ENCODE measurements at regions not wholly inside any gene's neighbourhood (a gene's known extent, or its start where the extent isn't known, plus 50 kb on each side); places are given as distances from the start of the nearest gene placed in this dataset.

GRCh38 chr11:71070490-71071453 lies 181.6 kb downstream of the SHANK2 start:
- Histone ChIP-seq H3K9me3 (ENCODE audit: insufficient read depth, low read depth, low read length) (0 out of 2 replicates have a peak, but pooled peaks cover 3% of the 10 kb centered on the region), H3K9ac (ENCODE audit: low read depth, low read length) (no peak overlapping the region), H3K27ac (ENCODE audit: low read depth, low read length) (no peak overlapping the region), H3K36me3 (ENCODE audit: insufficient read depth, low read length) (peaks cover 5% of the 10 kb centered on the region; the same call in 1 of the 2 replicates), H3K4me3 (ENCODE audit: low read length) (no peak overlapping the region), H3K4me1 (ENCODE audit: insufficient read depth, low read length) (no peaks in the 10 kb centered on the region), H3K27me3 (ENCODE audit: insufficient read depth, low read length) (no peaks in the 10 kb centered on the region)
- WGBS, result 93% methylated on average over 12 of the region's 12 CpGs

GRCh38 chr11:71068963-71069362 lies 183.4 kb downstream of the SHANK2 start:
- 94% methylated on average over 1 of the region's 1 CpG for WGBS
- no peak overlapping the region for H3K9ac ChIP-seq (ENCODE audit: low read depth, low read length)
- H3K4me3 ChIP-seq (ENCODE audit: low read length), result no peak overlapping the region
- no peaks in the 10 kb centered on the region for H3K36me3 ChIP-seq (ENCODE audit: insufficient read depth, low read length)
- H3K4me1 ChIP-seq (ENCODE audit: insufficient read depth, low read length), result no peaks in the 10 kb centered on the region
- 0 out of 2 replicates have a peak, but pooled peaks cover 3% of the 10 kb centered on the region for H3K9me3 ChIP-seq (ENCODE audit: insufficient read depth, low read depth, low read length)
- no peaks in the 10 kb centered on the region for H3K27me3 ChIP-seq (ENCODE audit: insufficient read depth, low read length)
- no peak overlapping the region for H3K27ac ChIP-seq (ENCODE audit: low read depth, low read length)

GRCh38 chr11:71067753-71068152 lies 184.6 kb downstream of the SHANK2 start:
- Histone ChIP-seq H3K27me3 (ENCODE audit: insufficient read depth, low read length) (no peaks in the 10 kb centered on the region), H3K4me3 (ENCODE audit: low read length) (no peak overlapping the region), H3K9me3 (ENCODE audit: insufficient read depth, low read depth, low read length) (0 out of 2 replicates have a peak, but pooled peaks cover 3% of the 10 kb centered on the region), H3K9ac (ENCODE audit: low read depth, low read length) (no peak overlapping the region), H3K4me1 (ENCODE audit: insufficient read depth, low read length) (no peaks in the 10 kb centered on the region), H3K36me3 (ENCODE audit: insufficient read depth, low read length) (no peaks in the 10 kb centered on the region), H3K27ac (ENCODE audit: low read depth, low read length) (no peak overlapping the region)
- 97% methylated on average over 6 of the region's 6 CpGs for WGBS

GRCh38 chr11:71066311-71066710 lies 186.1 kb downstream of the SHANK2 start:
- no peak overlapping the region for H3K9ac ChIP-seq (ENCODE audit: low read depth, low read length)
- no peaks in the 10 kb centered on the region for H3K4me1 ChIP-seq (ENCODE audit: insufficient read depth, low read length)
- H3K27me3 ChIP-seq (ENCODE audit: insufficient read depth, low read length), result no peaks in the 10 kb centered on the region
- 86% methylated on average over 6 of the region's 6 CpGs for WGBS
- H3K36me3 ChIP-seq (ENCODE audit: insufficient read depth, low read length), result no peaks in the 10 kb centered on the region
- H3K4me3 ChIP-seq (ENCODE audit: low read length), result no peak overlapping the region
- 0 out of 2 replicates have a peak, but pooled peaks cover 3% of the 10 kb centered on the region for H3K9me3 ChIP-seq (ENCODE audit: insufficient read depth, low read depth, low read length)
- no peak overlapping the region for H3K27ac ChIP-seq (ENCODE audit: low read depth, low read length)

GRCh38 chr11:71065841-71066240 lies 186.5 kb downstream of the SHANK2 start:
- Histone ChIP-seq H3K9me3 (ENCODE audit: insufficient read depth, low read depth, low read length) (0 out of 2 replicates have a peak, but pooled peaks cover 3% of the 10 kb centered on the region), H3K9ac (ENCODE audit: low read depth, low read length) (no peak overlapping the region), H3K4me3 (ENCODE audit: low read length) (no peak overlapping the region), H3K27me3 (ENCODE audit: insufficient read depth, low read length) (no peaks in the 10 kb centered on the region), H3K4me1 (ENCODE audit: insufficient read depth, low read length) (no peaks in the 10 kb centered on the region), H3K36me3 (ENCODE audit: insufficient read depth, low read length) (no peaks in the 10 kb centered on the region), H3K27ac (ENCODE audit: low read depth, low read length) (no peak overlapping the region)
- 92% methylated on average over 3 of the region's 4 CpGs for WGBS

GRCh38 chr11:71064702-71065515 lies 187.5 kb downstream of the SHANK2 start:
- H3K36me3 ChIP-seq (ENCODE audit: insufficient read depth, low read length), result no peaks in the 10 kb centered on the region
- no peak overlapping the region for H3K9ac ChIP-seq (ENCODE audit: low read depth, low read length)
- no peaks in the 10 kb centered on the region for H3K4me1 ChIP-seq (ENCODE audit: insufficient read depth, low read length)
- 91% methylated on average over 18 of the region's 18 CpGs for WGBS
- 0 out of 2 replicates have a peak, but pooled peaks cover 3% of the 10 kb centered on the region for H3K9me3 ChIP-seq (ENCODE audit: insufficient read depth, low read depth, low read length)
- H3K27ac ChIP-seq (ENCODE audit: low read depth, low read length), result no peak overlapping the region
- H3K27me3 ChIP-seq (ENCODE audit: insufficient read depth, low read length), result no peaks in the 10 kb centered on the region
- H3K4me3 ChIP-seq (ENCODE audit: low read length), result no peak overlapping the region

- Histone ChIP-seq H3K9me3 (ENCODE audit: insufficient read depth, low read depth, low read length) (0 out of 2 replicates have a peak, but pooled peaks cover 1% of the 10 kb centered on the region), H3K27me3 (ENCODE audit: insufficient read depth, low read length) (no peaks in the 10 kb centered on the region), H3K36me3 (ENCODE audit: insufficient read depth, low read length) (no peaks in the 10 kb centered on the region)
Observed at GRCh38 chr11:71064183-71064582, 188.2 kb downstream of the SHANK2 start.

GRCh38 chr11:71063129-71063528 lies 189.2 kb downstream of the SHANK2 start:
- Histone ChIP-seq H3K9ac (ENCODE audit: low read depth, low read length) (no peak overlapping the region), H3K36me3 (ENCODE audit: insufficient read depth, low read length) (no peaks in the 10 kb centered on the region), H3K4me1 (ENCODE audit: insufficient read depth, low read length) (no peaks in the 10 kb centered on the region), H3K4me3 (ENCODE audit: low read length) (no peak overlapping the region), H3K27me3 (ENCODE audit: insufficient read depth, low read length) (no peaks in the 10 kb centered on the region), H3K9me3 (ENCODE audit: insufficient read depth, low read depth, low read length) (no peaks in the 10 kb centered on the region), H3K27ac (ENCODE audit: low read depth, low read length) (no peak overlapping the region)
- WGBS, result 96% methylated on average over 7 of the region's 7 CpGs

More at GRCh38 chr11:71064183-71064582, 188.2 kb downstream of the SHANK2 start:
- no peak overlapping the region for H3K9ac ChIP-seq (ENCODE audit: low read depth, low read length)
- no peaks in the 10 kb centered on the region for H3K4me1 ChIP-seq (ENCODE audit: insufficient read depth, low read length)
- WGBS, result 81% methylated on average over 7 of the region's 7 CpGs
- H3K27ac ChIP-seq (ENCODE audit: low read depth, low read length), result no peak overlapping the region
- no peak overlapping the region for H3K4me3 ChIP-seq (ENCODE audit: low read length)

- Histone ChIP-seq H3K27me3 (ENCODE audit: insufficient read depth, low read length) (no peaks in the 10 kb centered on the region), H3K4me3 (ENCODE audit: low read length) (no peak overlapping the region), H3K4me1 (ENCODE audit: insufficient read depth, low read length) (no peaks in the 10 kb centered on the region), H3K27ac (ENCODE audit: low read depth, low read length) (no peak overlapping the region), H3K9me3 (ENCODE audit: insufficient read depth, low read depth, low read length) (no peaks in the 10 kb centered on the region), H3K36me3 (ENCODE audit: insufficient read depth, low read length) (no peaks in the 10 kb centered on the region), H3K9ac (ENCODE audit: low read depth, low read length) (no peak overlapping the region)
- 94% methylated on average over 3 of the region's 3 CpGs for WGBS
Observed at GRCh38 chr11:71062199-71062598, 190.2 kb downstream of the SHANK2 start.

GRCh38 chr11:71060391-71060791 lies 192.0 kb downstream of the SHANK2 start:
- Histone ChIP-seq H3K4me1 (ENCODE audit: insufficient read depth, low read length) (no peaks in the 10 kb centered on the region), H3K9me3 (ENCODE audit: insufficient read depth, low read depth, low read length) (no peaks in the 10 kb centered on the region), H3K4me3 (ENCODE audit: low read length) (no peak overlapping the region), H3K27me3 (ENCODE audit: insufficient read depth, low read length) (no peaks in the 10 kb centered on the region), H3K9ac (ENCODE audit: low read depth, low read length) (no peak overlapping the region), H3K36me3 (ENCODE audit: insufficient read depth, low read length) (peaks cover 5% of the 10 kb centered on the region; the same call in 1 of the 2 replicates), H3K27ac (ENCODE audit: low read depth, low read length) (no peak overlapping the region)
- 87% methylated on average over 9 of the region's 9 CpGs for WGBS

GRCh38 chr11:71059662-71060061 lies 192.7 kb downstream of the SHANK2 start:
- H3K9ac ChIP-seq (ENCODE audit: low read depth, low read length), result no peak overlapping the region
- 95% methylated on average over 12 of the region's 12 CpGs for WGBS

More at GRCh38 chr11:71059662-71060061, 192.7 kb downstream of the SHANK2 start:
- Histone ChIP-seq H3K27me3 (ENCODE audit: insufficient read depth, low read length) (no peaks in the 10 kb centered on the region), H3K4me1 (ENCODE audit: insufficient read depth, low read length) (no peaks in the 10 kb centered on the region), H3K9me3 (ENCODE audit: insufficient read depth, low read depth, low read length) (no peaks in the 10 kb centered on the region), H3K36me3 (ENCODE audit: insufficient read depth, low read length) (peaks cover 5% of the 10 kb centered on the region; the same call in 1 of the 2 replicates), H3K4me3 (ENCODE audit: low read length) (no peak overlapping the region), H3K27ac (ENCODE audit: low read depth, low read length) (no peak overlapping the region)

Data from HUES64 (cell line).